CMK (cell line): ENCODE measurements at regions not wholly inside any gene's neighbourhood (a gene's known extent, or its start where the extent isn't known, plus 50 kb on each side); places are given as distances from the start of the nearest gene placed in this dataset.
A peak's percentile ranks its signal among the peaks of the same experiment; 100 is the strongest.
"Not testable (repeated sequence)": the region's sequence is repeated elsewhere in the genome, so short reads cannot be mapped to it uniquely, and the experiment has no call there.

Experiments
- DNase-seq: peaks from one replicate; pipeline ENCODE4 v3.0.0-alpha.2; 2010; ENCODE audit warnings: low read depth

DNA sequence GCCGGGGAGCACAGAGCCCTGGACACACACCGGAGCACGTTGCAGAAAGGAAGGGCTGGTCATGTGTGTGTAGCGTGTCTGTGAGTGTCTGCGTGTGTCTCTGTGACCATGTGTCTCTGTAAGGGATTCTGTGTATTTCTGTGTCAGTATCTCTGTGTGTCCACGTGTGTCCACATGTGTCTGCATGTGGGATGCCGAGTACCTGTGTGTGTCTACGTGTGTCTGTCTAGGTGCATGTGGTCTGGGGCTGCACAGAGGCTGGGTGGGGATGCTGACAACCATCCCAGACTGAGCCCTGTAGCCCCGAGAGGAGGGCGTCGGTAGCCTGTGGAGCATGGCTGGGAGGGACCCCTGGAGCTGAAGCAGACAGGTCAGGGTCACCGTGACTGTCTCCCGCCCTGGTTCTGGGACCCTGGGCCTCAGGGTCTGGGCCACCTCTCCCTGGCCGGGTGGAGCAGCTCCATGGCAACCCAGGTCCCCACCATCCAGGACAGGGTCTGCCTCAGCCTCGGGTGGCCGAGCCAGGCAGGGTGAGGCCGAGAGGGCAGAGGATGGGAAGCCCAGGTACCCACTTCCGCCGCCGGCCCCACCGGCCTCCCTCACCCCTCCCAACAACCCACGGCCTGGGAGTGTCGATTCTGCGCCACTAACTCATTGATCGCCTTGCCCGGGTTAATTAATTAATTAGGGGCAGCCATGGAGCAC, 122.7 kb downstream of the FAM53A start:
- DNase-seq = no peak

DNA sequence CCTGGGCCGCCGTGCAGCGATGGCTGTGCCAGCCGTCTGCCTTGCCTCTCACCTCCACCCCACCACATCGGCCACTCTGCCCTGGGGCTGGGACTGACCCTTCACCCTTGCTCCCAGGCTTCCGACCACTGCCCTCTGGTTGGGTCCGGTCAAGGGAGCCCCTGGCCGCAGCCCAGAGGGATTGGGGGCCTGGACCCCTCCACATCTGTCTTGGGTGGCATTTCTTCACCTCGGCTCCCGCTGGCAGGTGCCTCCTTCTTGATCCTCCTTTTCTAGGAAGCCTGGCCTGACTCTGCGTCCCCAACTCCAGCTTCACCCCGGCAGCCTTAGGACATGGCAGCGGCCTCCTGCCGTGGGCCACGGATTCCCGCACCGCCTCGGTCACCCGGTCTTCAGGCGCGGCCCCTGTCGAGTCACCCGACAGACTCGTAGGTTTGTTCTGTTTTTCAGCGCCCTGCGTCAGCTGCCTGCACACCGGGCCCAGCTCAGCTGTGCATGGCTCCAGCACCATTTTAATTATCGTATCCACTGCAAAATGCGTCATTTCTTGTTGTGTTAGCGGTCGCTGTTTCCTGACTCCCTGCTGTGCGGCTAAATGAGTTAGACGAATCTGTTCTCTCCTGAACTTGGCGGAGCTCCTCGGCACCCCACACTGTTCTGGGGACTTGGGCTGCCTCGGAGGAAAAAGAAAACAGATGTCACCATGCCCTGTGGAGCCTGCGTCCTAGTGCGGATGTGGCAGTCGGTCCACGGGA, 124.0 kb downstream of the FAM53A start:
- DNase-seq = no peak

DNA sequence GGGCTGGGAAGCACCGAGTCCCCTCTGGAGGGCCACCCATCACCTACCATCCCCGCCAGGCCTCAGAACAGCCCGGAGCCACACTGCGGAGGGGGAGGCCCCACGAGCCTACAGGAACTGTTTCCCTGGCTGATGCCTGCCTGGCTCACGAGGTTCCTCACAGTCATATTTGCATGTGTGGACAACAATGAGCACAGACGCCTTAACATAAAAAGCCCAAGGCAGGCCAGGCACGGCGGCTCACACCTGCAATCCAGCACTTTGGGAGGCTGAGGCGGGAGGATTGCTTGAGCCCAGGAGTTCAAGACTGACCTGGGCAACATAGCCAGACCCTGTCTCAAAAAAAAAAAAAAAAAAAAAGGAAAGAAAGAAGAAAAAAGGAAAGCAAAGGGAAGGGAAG, 125.9 kb downstream of the FAM53A start:
- DNase-seq = no peak

DNA sequence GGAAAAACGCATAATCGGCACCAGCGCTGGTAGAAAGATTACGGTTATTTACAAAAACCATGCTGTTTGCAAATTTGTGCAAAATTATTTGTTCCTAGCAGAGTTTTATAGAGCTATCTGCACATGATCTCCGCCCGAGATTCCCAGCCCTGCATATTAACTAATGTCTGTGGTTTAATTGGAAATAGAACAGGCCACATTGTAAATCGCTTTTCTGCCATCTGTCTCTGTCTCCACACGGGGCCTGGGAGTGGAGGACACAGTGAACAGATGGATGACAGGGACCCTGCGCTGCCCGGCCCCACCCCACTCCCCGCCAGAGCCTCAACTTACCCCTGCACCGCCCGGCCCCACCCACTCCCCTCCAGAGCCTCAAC, 126.9 kb downstream of the FAM53A start:
- DNase-seq = no peak

DNA sequence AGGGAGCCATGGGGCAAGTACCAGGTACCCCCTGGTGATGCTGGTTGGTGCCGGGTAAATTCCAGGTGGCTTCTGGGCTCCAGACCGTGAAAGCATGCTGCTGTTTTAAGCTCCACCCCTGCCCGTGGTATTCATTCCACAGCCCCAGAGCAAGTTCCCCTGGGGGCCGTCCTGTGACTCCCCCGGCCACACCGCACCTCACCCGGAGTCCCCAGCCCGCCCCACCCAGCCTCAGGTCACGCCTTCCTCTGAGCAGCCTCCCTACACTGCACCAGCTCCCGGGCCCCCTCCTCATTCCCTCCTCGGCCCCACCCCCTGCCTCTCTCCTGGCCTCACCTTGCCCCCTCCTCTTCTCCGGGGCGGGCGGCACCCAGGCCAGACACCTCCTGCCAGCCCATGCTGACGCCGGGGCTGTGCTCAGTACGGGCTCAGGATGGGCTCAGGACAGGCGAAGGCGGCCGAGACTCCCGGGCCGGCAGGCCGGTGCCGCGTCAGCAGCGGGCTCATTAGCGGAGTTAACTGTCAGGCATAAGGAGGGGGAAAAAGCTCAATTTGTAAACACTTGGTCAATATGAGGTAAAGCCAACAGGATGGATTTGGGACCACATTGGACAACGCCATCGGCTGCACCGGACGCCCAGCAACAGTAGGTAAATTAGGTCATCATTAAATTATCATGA, 127.4 kb downstream of the FAM53A start:
- DNase-seq = no peak

DNA sequence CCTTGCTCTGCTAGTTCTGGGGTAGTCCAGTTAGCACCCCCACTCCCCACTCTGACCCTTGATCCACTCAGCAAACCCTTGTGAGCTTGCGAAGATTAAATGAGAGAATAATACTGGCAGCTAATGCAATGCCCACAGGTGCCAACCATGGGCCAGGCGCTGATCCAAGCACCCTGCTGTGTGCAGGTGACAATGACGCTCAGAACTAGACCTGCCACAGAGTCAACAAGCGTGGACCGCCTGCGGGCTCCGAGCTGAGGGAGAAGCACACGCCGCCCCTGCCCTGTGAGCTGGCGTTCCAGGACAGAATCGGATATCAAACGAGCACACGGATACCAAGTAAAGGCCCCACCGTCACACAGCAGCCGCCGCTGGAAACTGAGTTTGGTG, 129.2 kb downstream of the FAM53A start:
- no peak for DNase-seq

DNA sequence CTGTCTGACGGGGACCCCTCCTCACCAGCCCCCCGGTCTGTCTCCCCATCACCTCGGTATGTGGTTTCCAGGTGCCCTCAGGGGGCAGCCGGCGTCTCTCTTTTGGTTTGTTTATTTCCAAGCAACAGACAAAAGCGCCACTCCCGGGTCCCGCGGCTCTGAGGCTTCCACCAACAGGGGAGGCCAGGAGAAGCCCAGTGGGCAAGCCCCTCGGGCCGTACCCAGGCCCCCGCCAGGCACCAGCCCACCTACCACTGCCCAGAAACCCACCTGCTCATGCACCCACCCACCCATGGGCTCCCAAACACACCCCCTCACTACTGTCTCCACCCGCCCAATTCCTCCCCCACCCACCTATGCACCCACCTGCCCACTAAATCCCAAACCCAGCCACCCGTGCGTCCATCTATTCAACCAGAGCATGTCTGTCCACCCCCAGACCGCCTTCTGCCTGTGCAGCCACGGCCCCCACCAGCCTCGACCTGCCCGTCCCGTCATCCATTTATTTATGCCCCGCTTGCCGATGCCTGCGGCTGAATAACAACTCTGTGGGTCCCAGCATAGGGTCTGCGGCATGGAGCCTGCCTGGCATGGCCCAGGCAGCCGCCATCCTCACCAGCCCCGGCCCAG, 129.8 kb downstream of the FAM53A start:
- no peak for DNase-seq

DNA sequence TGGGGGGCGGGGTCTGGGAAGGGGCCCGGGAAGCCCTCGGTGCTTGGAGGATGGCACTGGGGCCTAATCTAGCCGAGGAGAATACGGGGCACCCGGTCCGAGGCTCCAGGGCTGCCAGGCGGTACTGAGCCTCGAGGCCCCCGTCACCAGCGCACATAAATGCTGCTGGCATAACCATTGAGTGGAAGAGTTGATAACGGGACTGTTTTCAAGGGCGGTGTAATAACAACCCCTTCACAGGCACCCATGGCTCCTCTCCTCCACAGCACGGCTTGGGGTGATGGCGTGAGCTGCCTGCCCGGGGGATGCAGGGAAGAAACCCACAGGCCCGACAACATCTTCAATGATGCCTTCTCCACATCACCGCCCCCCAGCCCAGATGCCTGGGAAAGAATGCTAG, 130.7 kb downstream of the FAM53A start:
- DNase-seq = no peak

DNA sequence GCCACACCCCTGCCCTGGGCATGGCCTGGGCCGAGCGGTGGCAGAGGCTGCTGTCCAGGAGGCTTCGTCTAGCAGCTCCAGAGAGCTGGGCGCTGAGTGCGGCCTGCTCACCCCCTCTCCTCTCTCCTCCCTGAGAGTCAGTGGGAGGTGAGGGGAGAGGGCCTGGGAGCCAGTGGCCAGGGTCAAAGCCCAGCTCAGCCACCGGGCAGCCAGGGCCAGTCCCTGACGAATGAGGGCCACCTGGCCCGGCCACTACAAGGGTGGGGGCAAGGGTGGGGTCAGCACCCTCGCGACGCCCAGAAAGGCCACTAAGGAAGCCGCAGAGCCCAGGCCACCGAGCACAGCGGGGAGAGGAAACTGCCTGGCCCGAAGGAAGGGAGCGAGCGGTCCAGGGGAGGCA, 131.7 kb downstream of the FAM53A start:
- DNase-seq = no peak

DNA sequence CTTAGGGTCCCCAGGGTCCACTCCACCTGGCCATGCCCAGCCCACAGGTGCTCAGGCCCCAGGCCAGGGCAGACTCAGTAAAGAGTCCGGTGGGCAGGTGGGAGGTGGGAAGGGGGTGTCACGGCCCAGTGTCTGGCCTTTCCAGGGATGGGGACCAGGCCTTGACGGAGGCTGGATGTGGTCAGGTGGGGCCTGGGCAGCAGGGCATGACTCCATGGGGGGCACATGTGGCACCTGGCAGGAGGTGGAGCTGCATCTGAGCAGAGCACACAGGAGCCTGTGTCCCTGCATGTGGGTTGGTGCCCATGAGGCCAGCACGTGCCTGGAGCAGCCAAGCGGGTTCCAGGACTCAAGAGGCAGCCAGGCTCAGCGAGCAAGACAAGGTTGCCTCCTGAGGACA, 132.9 kb downstream of the FAM53A start:
- DNase-seq = no peak

DNA sequence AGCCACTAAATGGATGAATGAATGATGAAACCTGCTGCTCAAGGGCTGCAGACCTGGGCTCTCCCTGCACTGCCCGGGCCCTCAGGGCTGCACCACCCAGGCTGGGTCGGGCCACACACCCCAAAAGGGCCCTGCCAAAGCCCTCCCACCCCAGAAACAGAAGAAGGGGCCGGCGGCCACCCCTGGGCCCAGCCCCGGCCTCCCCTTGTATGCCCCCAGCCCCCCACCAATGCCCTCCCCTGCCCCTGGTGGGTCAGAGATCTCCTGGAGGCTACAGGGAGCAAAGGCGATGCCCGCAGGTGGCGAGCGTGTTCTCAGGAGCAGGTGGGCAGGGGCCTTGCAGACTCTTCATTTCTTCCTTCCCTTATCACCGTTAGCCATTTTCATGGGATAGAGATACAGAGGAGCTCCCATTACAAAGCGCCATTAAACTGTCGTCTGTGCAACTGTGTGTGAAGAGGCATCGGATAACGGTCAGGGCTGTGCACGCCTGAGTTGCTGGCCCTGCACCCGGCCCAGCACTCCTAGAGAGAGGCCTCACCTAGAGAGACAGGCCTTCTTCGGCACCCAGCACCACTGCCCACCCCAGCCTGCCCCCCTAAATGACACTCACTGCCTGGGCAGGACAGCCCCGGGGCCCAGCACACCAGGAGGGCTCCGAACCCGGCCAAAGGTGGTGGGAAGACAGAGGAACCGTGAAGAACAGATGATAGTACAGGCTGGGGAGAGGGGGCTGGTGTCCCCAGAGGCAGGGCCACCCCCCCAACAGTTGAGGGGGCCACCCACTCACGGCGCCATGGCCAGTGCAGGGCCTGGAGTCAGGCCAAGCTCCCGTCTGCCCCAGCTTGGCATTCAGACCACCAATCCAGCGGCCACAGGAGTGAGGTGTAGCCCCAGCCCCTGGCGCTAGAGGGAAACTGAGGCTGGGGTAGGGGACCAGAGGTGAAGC, 133.7 kb downstream of the FAM53A start:
- DNase-seq = no peak

DNA sequence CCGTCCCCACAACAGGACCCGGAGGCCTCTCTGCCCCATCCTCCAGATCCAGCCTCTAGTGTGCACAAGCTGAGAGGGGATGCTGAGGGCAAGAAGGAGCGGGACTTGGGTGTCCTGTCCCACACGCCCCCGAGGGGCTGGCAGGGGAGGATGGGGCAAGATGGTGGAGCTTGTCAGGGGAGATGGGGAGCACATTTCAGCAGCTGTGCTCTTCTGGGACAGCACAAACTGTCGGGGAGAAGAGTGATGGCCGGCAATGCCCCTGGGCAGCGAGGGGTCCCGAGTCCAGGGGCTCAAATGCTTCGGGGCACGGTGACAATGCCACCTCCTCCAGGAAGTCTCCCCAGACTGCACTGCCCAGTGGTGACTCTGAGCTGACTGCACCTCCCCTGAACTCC, 134.5 kb downstream of the FAM53A start:
- DNase-seq = no peak

DNA sequence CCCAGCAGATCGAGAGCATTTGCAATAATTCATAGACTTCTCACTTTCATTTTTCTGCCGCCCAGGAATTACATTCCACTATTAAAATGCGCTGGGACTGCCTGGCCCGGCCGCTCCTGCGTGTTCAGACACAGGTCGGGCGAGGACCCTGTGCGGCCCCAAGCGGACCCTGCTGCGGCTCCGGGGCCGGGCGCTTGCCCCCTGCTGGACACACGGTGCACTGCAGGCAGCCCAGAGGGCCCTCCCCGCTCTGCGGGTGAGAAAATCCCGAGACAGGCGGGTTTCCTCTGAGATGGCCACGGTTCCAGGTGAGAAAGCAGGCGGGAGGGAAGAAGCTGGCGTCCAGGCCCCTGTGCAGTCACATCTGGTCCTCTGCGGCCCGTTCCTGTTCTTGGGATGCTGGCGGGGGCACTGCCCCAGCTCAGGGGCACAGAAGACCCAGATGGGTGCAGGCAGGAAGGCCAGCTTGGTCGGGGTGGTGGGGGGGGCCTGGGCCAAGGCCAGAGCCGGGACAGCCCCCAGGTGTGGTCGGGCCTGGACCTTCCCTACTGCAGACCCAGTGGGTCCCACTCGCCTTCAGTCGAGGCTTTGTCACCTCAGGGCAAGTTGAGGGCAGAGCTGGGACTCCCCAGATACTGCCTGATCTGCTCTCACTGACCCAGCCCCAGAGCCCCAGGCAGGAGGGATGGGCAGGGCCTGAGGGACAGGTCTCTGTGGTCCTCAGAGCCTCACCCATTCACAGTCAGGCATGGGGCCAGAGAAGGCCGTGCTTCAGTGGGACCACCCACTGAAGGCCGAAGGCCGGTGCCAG, 135.1 kb downstream of the FAM53A start:
- not testable (repeated sequence) for DNase-seq

DNA sequence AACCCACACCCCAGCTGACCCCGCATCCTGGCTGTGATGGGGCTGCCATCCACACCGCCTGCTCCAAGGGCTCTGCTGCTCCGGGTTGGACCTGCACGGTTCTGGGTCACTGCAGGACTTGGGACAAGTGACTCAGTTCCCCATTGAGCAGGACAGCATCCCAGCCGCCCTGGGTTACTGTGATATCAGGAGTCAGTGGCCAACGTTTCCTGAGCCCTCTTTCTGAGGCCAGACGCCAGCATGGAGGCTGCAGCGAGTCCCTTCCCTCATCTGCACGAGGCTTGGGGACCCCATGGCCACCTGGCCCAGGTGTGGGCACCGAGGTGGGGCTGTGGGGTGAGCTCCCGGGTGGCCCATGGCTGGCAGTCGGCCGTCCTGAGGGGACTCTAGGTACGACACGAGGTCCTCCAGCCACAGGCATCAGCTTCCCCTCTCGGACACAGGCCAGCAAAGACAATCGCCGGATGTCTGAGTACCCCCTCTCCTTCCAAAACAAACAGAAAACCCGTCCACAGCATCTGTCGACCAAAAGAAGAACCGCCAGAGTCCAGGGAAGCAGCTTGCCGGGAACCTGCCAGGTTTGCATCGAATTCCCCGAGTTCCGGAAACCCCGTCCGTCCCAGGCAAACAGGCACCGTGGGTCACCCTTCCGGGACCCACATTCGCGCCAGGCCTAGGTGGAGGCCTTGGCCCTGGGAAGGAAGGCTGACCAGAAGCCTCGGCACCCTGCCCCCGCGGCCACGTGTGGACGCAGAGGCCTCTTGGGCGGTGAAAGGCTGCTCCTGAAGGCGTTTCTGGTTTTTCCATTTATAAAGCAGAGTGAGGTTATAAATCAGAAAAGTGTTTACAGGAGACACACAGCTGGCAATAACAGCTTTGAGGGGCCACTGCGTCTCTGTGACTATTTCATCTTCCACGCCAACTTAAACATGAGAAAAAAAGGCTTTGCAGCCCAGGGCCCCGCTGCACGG, 136.0 kb downstream of the FAM53A start:
- no peak for DNase-seq

DNA sequence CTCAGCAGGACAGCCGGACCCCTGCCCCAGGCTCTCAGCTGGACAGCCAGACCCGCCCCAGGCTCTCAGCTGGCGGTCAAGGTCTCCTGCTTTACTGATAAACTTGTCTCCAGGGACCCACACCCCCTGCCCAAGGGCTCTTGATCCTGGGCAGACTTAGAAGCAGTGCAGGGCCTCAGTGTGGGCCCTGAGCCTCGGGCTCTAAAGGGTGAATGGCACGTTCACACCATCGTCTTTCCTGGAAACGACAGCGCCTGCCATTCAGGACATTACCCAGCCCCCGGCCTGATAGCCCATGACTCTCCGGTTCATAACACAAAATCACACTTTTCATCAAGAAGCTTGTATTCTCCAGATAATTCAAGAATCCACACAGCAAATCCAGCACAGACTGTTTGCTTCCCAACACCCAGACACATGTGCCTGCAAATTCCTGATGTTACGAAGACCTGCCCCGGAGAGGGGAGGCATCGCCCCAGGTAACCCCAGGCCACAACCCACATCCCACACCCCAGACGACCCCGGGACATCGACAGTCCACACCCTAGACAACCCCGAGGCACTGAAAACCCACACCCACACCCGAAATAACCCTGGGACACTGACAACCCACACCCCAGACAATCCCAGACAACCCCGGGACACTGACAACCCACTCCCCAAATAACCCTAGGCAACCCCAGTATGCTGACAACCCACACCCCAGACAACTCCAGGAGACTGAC, 136.8 kb downstream of the FAM53A start:
- DNase-seq = no peak

DNA sequence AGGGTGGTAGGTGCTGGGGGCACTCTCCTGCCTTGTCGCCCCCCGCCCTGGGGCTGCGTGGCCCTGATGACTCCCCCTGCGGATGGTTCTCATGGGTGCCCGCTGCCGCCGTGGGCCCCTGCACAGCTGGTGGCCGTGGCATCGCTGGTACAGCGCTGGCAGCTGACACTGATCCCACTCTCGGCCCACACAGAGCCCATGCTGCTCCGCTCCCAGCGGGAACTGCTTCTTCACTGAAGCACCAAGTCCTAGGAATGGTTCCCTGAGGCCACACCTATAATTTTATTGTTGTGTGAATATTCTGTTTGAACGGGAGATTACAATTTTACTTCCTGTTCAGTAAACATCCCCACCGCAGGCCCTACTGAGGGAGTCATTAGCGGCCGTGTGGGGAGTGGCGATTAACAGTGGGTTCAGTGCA, 138.6 kb upstream of the NKX1-1 start:
- DNase-seq = peak; percentile 54

DNA sequence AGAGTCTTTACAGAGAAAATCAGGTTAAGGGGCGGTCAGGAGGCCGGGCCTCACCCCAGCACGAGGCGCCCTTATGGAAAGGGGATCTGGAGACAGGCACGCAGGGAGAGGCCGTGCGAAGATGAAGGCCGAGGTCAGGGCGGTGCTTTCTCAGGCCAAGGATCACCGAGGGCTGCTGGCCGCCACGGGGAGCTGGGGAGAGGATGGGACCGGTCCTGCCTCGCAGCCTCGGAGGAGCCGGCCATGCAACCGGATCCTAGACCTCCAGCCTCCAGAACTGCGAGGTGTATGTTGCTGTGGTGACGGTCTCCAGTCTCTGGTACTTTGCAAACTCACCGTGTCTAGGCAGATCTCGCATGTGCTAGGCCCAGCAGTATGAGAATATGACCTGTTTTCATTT, 138.2 kb upstream of the NKX1-1 start:
- DNase-seq = not testable (repeated sequence)

DNA sequence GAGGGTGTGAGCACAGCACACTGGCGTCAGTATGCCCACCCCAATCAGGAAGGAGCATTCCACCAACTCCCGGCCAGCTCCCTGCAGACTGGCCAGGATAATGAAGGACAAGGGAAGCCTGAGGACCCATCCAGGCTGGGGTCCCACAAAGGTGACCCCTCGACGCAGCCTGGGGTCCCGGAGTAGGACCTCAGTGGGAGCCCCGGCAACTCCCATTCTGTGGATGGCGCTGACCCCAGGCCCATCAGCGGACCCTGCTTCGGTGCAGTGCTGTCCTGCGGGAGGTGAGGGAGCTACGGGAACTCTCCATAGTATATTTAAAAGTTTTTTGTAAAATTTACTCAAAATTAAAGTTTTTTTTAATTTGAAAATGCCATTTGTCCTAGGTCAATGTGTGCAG, 137.7 kb upstream of the NKX1-1 start:
- no peak for DNase-seq

DNA sequence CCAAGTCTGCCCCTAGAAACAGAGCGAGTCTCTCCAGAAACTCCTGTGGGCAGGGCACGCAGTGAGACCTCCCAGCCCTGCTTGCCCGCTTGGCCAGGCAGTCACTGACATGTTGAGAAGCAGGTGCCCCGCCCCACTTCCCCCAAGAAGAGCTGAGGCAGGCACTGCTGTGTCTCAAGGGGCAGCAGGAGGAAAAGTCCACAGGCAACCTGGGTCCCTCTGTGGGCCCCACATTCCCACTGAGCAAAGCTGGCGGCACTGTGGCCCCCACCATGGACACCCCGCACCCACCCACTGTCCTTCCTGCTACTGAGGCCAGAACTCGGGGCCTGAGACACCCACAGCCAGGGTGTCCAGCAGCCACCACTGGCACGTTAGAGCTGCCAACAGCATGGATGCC, 137.3 kb upstream of the NKX1-1 start:
- DNase-seq = no peak
